ENCODE measurements at regions not wholly inside any gene's neighbourhood (a gene's known extent, or its start where the extent isn't known, plus 50 kb on each side); places are given as distances from the start of the nearest gene placed in this dataset.
A peak's percentile ranks its signal among the peaks of the same experiment; 100 is the strongest.
"Not testable (repeated sequence)": the region's sequence is repeated elsewhere in the genome, so short reads cannot be mapped to it uniquely, and the experiment has no call there.

DNA sequence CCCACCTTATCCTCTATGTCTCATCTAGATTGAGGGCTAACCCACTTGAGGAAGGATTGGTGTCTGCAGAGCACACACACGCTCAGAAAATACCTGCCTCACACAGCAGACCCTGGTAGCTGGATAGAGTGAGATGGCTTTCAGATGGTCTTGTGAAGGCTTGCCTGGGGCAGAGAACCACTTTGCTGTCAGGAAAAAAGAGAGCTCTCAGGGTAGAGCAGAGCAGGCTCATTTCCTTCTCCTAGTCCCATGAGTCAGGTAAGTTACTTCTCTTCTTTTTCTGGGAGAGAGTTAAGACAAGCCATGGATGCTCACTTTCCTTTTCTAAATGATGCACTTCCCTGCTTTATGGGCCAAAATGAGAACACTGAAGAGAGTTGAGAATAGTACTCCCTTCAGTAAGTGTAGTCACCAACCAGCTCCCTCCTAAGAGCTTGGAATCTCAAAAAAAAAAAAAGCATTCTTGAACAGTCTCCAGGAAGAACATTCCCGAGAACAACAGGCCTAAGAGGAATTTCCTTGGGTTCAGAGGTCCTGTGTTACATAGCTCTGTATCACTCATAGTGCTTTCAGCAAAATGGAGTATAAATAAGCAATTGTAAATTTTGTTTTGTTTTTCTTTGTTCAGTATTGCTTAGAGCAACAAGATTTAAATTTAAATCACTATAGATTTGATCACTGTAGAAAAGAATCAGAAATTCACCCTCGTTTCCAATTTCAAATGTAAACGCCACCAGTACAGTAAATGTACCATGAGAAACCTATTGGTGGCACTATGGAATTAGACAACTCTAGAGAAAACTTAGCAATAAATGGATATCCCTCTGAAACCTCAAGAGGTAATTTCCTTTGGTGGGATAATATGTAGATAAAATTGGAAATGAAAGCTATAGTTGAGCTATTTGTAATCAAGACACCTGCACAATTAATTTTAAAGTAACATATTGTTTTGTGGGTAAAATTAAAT is 530.3 kb downstream of the RFPL4B start:
- intact Hi-C loops (cut with DNase I, micrococcal nuclease), result no loop called here
- Mint-ChIP-seq H3K4me1 (no peaks in the 10 kb centered on the region), H3K36me3 (ENCODE audit: low read depth) (no peaks in the 10 kb centered on the region), H3K27me3 (no peaks in the 10 kb centered on the region), H3K9me3 (ENCODE audit: low read depth) (peaks cover 2% of the 10 kb centered on the region), H3K27ac (no peak overlapping the region), H3K4me3 (no peak overlapping the region)
- CTCF ChIA-PET, result interaction anchor here (0.6 kb wide), 1 partner anchor 429 kb away, joined by 3 read pairs; no protein-coding TSS in a partner anchor
- DNase-seq, result no peak
- POLR2A ChIA-PET, result no interaction called here
- ATAC-seq, result no peak

DNA sequence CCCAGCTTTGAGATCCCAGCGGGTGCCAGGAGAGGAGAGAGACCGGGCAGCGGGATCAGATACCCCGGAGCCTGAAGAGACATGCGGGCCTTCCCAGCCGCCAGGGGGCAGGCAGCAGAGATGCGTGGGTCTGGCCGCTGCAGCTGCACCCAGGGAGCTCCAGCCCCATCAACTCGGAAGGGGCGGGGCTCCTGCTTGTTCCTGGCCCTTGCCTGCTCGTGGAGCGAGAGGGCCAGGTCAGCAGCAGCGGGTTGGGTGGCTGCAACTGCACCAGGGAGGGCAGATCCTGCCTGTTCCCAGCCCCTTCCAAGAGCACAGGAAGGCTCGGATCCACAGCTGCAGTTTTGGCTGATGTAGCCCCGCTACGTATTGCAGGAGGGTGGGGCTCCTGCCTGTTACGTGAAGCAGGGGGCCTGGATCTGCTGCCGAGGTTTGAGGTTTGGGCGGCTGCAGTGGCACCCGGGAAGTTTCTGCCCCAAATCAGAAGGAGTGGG is 532.8 kb downstream of the RFPL4B start:
- Mint-ChIP-seq H3K4me1 (no peaks in the 10 kb centered on the region), H3K27me3 (no peaks in the 10 kb centered on the region), H3K9me3 (ENCODE audit: low read depth) (peaks cover 3% of the 10 kb centered on the region), H3K27ac (no peak overlapping the region), H3K4me3 (no peak overlapping the region), H3K36me3 (ENCODE audit: low read depth) (no peaks in the 10 kb centered on the region)
- ChIA-PET POLR2A (no interaction called here), CTCF (no interaction called here)
- ATAC-seq (peak; percentile 51), DNase-seq (peak; percentile 42)
- intact Hi-C loops (cut with DNase I, micrococcal nuclease), result no loop called here

DNA sequence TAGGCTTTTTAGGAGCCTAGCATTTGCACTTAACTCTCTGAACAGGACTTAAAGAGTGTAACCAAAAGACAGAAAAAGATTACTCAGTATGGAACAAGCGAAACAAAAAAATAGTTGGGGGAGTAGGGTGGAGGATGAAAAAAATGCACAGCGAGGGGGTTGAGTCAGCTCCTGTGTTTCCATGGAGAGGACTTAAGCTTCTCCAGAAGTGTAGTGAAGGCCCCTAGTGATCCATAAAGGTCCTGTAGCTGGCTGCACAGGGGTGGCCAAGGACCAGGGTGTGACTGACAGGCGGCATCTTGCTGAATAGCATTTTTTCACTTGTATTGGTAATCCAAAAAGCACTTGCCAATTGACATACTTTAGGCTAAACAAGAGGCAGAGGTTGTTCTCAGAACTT is 533.9 kb downstream of the RFPL4B start:
- intact Hi-C loops (cut with DNase I, micrococcal nuclease), result no loop called here
- CTCF ChIA-PET, result no interaction called here
- H3K9me3 Mint-ChIP-seq (ENCODE audit: low read depth), result peaks cover 3% of the 10 kb centered on the region
- POLR2A ChIA-PET, result no interaction called here
- no peak for ATAC-seq
- no peak overlapping the region for H3K4me3 Mint-ChIP-seq
- no peaks in the 10 kb centered on the region for H3K36me3 Mint-ChIP-seq (ENCODE audit: low read depth)
- H3K4me1 Mint-ChIP-seq, result no peaks in the 10 kb centered on the region
- no peak overlapping the region for H3K27ac Mint-ChIP-seq
- no peak for DNase-seq
- no peaks in the 10 kb centered on the region for H3K27me3 Mint-ChIP-seq

DNA sequence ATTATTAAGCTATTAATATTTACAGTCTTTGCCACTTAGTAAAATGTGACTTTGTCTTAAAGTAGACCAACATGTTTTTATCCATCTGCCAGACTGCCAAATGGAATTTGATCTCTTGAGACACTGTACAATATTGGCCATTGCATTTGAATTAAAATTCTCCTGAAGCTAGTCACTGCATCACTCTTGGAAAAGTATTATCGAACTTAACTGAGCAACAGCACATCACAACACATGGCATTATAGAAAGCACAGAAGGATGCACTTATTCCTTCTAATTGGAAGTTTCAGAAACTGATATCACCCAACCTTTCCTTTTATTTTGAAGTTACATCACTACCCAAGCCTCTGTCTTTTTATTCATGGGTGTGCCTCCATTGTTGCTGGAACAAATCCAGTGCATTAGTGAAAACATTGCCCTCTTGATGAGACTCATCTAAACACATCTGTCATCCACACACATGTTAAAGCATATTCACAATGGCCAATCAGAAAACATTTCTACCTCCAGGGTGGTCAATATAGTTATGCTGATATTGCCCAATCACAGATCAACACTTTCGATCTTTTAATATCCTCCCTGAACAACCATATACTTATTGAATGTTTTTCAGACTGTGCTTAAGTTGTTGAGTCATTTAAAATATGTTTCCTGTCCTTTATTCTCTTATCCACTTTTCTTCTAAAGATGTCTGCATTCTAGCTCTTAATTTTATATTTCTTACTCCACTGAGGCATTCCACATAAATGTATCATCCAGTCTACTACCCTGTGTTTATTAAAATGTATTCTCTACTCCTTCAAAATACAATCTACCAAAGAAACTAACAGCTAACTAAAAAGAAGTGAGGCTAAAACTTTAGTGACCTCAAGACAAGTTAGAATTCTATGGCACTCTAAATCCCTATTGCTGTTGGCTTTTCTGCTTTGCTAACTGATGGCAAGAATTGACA is 535.0 kb downstream of the RFPL4B start:
- CTCF ChIA-PET, result interaction anchor here (0.6 kb wide), 1 partner anchor 688 kb away, joined by 3 read pairs; no protein-coding TSS in a partner anchor
- no peak overlapping the region for H3K4me3 Mint-ChIP-seq
- DNase-seq (no peak), ATAC-seq (no peak)
- H3K36me3 Mint-ChIP-seq (ENCODE audit: low read depth), result no peaks in the 10 kb centered on the region
- H3K27me3 Mint-ChIP-seq, result no peaks in the 10 kb centered on the region
- intact Hi-C loops (cut with DNase I, micrococcal nuclease), result no loop called here
- H3K27ac Mint-ChIP-seq, result no peak overlapping the region
- H3K4me1 Mint-ChIP-seq, result no peaks in the 10 kb centered on the region
- H3K9me3 Mint-ChIP-seq (ENCODE audit: low read depth), result peaks cover 3% of the 10 kb centered on the region
- POLR2A ChIA-PET, result no interaction called here

DNA sequence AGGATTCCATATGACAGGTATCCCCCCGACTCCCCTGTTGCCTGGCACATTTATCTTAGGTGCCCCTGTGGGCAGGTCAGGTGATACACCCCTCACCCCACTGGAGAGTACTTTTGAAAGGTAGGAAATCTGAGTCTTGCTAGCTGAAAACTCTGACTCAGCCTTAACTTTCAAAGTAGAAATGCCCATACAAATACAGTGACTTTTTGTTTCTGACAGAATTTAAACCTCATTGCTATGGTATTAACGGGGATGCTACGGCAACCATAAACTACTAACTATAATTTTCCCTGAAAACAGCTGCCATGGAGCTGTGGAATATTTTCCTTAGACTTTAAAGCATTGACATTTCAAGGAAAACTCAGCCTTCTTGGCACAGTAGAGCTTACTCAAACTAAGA is 536.0 kb downstream of the RFPL4B start:
- ChIA-PET POLR2A (no interaction called here), CTCF (no interaction called here)
- H3K4me1 Mint-ChIP-seq, result no peaks in the 10 kb centered on the region
- ATAC-seq (no peak), DNase-seq (no peak)
- intact Hi-C loops (cut with DNase I, micrococcal nuclease), result no loop called here
- no peaks in the 10 kb centered on the region for H3K36me3 Mint-ChIP-seq (ENCODE audit: low read depth)
- H3K27me3 Mint-ChIP-seq, result no peaks in the 10 kb centered on the region
- no peak overlapping the region for H3K4me3 Mint-ChIP-seq
- H3K27ac Mint-ChIP-seq, result no peak overlapping the region
- peaks cover 3% of the 10 kb centered on the region for H3K9me3 Mint-ChIP-seq (ENCODE audit: low read depth)

DNA sequence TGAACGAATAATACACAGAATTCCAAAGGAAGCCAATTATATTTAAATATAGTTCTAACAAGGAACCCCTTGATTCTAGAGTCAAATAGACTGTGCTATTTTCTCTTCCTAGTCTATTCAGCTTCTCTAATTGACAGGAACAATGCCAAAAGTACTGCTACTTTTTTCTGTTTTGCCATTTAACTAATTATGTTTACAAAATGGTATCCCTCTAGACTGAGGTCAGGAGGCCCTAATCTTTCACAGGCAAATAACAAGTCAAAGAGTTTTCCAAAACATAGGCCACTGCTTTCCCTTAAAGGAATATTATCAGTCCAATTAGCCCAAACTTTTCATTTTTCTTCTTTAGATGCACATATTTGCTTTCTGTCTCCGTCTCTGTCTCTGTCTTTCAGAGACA is 539.3 kb downstream of the RFPL4B start:
- H3K9me3 Mint-ChIP-seq (ENCODE audit: low read depth), result peaks cover 3% of the 10 kb centered on the region

DNA sequence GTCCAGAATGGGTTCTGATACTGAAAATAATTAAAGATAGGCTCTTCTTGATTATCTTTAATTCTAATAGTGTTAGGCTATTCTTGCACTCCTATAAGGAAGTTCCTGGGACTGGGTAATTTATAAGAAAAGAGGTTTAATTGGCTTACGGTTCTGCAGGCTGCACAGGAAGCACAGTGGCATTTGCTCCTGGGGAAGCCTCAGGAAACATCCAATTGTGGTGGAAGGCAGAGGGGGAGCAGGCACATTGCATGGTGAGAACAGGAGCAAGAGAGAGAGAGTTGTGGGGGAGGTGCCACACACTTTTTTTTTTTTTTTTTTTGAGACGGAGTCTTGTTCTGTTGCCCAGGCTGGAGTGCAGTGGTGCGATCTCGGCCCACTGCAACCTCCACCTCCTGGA is 540.3 kb downstream of the RFPL4B start:
- intact Hi-C loops (cut with DNase I, micrococcal nuclease); H3K36me3 Mint-ChIP-seq (ENCODE audit: low read depth); H3K4me1 Mint-ChIP-seq: not testable (repeated sequence)

More for the DNA sequence above, 539.3 kb downstream of the RFPL4B start:
- intact Hi-C loops (cut with DNase I, micrococcal nuclease), result no loop called here
- CTCF ChIA-PET, result no interaction called here
- DNase-seq, result no peak
- POLR2A ChIA-PET, result no interaction called here
- no peaks in the 10 kb centered on the region for H3K27me3 Mint-ChIP-seq
- H3K27ac Mint-ChIP-seq, result no peak overlapping the region
- H3K4me1 Mint-ChIP-seq, result no peaks in the 10 kb centered on the region
- no peaks in the 10 kb centered on the region for H3K36me3 Mint-ChIP-seq (ENCODE audit: low read depth)
- no peak for ATAC-seq
- no peak overlapping the region for H3K4me3 Mint-ChIP-seq

DNA sequence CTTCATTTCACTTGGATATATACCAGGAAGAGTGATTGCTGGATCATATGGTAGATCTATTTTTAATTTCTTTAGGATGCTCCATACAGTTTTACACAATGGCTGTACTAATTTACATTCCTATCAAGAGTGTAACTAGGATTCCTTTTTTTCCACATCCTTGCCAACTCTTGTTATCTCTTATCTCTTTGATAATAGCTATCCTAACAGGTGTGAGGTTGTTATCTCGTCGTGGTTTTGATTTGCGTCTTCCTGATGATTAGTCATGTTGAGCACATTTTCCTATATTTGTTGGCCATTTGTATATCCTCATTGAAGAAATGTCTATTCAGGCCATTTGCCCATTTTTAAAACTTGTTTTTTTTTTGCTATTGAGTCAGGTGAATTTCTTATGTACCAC is 552.4 kb downstream of the RFPL4B start:
- no peak for ATAC-seq
- POLR2A ChIA-PET, result no interaction called here

More for the DNA sequence above, 540.3 kb downstream of the RFPL4B start:
- DNase-seq; POLR2A ChIA-PET; ATAC-seq; CTCF ChIA-PET; H3K4me3 Mint-ChIP-seq; H3K9me3 Mint-ChIP-seq (ENCODE audit: low read depth); H3K27ac Mint-ChIP-seq; H3K27me3 Mint-ChIP-seq: not testable (repeated sequence)

DNA sequence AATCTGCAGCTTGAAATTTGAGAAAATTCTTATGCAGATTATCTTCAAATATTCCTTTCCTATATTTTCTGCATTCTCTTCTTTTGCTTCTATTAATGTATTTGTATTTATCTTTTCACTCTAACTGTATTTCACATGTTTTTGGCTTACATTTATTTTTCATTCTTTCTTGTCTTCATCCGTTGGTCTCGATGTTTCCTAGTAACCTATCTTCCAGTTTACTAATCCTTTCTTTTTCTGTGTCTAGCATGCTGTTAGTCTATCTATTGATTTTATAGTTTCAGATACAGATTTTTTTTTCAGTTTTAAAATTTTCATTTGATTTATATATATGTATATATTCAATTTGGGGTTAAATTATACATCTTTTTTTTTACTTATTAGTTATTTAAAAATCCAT is 556.2 kb downstream of the RFPL4B start:
- ChIA-PET POLR2A (no interaction called here), CTCF (no interaction called here)
- Mint-ChIP-seq H3K4me3 (no peak overlapping the region), H3K27me3 (no peaks in the 10 kb centered on the region), H3K36me3 (ENCODE audit: low read depth) (no peaks in the 10 kb centered on the region), H3K9me3 (ENCODE audit: low read depth) (peaks cover 9% of the 10 kb centered on the region), H3K4me1 (no peaks in the 10 kb centered on the region), H3K27ac (no peak overlapping the region)
- no peak for ATAC-seq
- no peak for DNase-seq
- intact Hi-C loops (cut with DNase I, micrococcal nuclease), result no loop called here

More for the DNA sequence above, 552.4 kb downstream of the RFPL4B start:
- DNase-seq, result no peak
- H3K4me1 Mint-ChIP-seq, result no peaks in the 10 kb centered on the region
- H3K36me3 Mint-ChIP-seq (ENCODE audit: low read depth), result no peaks in the 10 kb centered on the region
- H3K4me3 Mint-ChIP-seq, result no peak overlapping the region
- CTCF ChIA-PET, result no interaction called here
- H3K27ac Mint-ChIP-seq, result no peak overlapping the region
- intact Hi-C loops (cut with DNase I, micrococcal nuclease), result no loop called here
- H3K9me3 Mint-ChIP-seq (ENCODE audit: low read depth), result peaks cover 6% of the 10 kb centered on the region
- no peaks in the 10 kb centered on the region for H3K27me3 Mint-ChIP-seq

DNA sequence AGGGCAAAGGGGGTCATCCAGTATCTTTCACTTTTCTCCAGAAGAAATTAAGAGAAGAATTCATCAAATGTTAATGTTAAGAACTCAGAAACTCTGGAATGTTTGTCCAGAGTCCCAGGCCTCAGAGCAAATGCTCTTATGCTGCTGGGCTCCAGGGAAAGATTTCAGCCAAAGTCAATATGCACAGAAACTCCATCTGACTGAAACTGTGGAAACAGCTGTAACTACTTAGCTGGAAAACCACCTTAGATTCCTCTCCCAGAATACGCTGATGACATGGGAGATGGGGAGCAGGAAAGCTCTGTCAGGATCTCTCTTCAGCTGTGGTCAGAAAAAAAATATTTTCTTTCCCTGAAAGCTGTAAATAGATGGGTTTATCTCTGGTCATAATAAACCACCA is 559.6 kb downstream of the RFPL4B start:
- Mint-ChIP-seq H3K36me3 (ENCODE audit: low read depth) (no peaks in the 10 kb centered on the region), H3K27me3 (no peaks in the 10 kb centered on the region), H3K4me3 (no peak overlapping the region), H3K4me1 (no peaks in the 10 kb centered on the region), H3K9me3 (ENCODE audit: low read depth) (peaks cover 5% of the 10 kb centered on the region), H3K27ac (no peak overlapping the region)
- CTCF ChIA-PET, result no interaction called here
- POLR2A ChIA-PET, result no interaction called here
- intact Hi-C loops (cut with DNase I, micrococcal nuclease), result no loop called here
- DNase-seq (no peak), ATAC-seq (no peak)

DNA sequence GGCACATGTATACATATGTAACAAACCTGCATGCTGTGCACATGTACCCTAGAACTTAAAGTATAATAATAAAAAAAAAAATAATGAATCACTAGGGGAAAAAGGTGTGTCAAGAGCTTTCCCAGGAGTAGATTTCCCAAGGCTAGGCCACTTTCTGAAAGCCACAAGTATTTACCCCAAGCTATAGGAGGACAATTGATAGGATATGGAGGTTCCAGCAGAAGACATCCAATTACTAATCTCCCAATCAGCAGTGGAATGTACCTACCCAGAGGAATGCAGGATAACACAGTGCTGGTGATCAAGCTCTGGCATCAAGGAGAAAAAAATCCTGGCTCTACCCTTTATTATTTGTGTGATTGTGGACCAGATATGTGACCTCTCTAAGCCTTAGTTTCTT is 562.7 kb downstream of the RFPL4B start:
- intact Hi-C loops (cut with DNase I, micrococcal nuclease), result no loop called here
- DNase-seq, result no peak
- H3K4me1 Mint-ChIP-seq, result no peaks in the 10 kb centered on the region
- no peaks in the 10 kb centered on the region for H3K27me3 Mint-ChIP-seq
- CTCF ChIA-PET, result no interaction called here
- H3K36me3 Mint-ChIP-seq (ENCODE audit: low read depth), result no peaks in the 10 kb centered on the region
- H3K9me3 Mint-ChIP-seq (ENCODE audit: low read depth), result peaks cover 5% of the 10 kb centered on the region
- no peak for ATAC-seq
- POLR2A ChIA-PET, result no interaction called here
- no peak overlapping the region for H3K27ac Mint-ChIP-seq
- H3K4me3 Mint-ChIP-seq, result no peak overlapping the region

DNA sequence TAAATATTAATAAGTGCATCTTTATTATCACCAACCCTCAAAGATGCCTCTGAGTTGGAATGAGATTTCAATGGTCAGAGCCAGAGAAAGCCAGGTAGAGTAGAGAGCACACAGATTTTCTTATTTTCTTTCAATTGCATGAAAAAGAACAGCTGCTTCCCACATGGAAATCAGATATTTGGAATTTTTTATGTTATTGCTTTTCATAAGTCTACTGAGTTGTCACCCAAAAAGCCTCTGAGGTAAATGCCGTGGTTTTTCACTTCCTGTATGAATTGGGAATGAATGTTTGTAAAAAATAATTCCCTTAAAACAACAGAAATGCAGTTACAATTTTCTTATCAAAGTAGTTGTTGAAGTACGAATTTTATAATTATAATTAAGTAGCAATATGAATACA is 563.1 kb downstream of the RFPL4B start:
- H3K27ac Mint-ChIP-seq, result no peak overlapping the region
- no peak for ATAC-seq
- peaks cover 4% of the 10 kb centered on the region for H3K9me3 Mint-ChIP-seq (ENCODE audit: low read depth)
- ChIA-PET CTCF (no interaction called here), POLR2A (no interaction called here)
- no peaks in the 10 kb centered on the region for H3K36me3 Mint-ChIP-seq (ENCODE audit: low read depth)
- DNase-seq, result no peak
- no peaks in the 10 kb centered on the region for H3K27me3 Mint-ChIP-seq
- intact Hi-C loops (cut with DNase I, micrococcal nuclease), result no loop called here
- H3K4me1 Mint-ChIP-seq, result no peaks in the 10 kb centered on the region
- no peak overlapping the region for H3K4me3 Mint-ChIP-seq

Measured in activated CD4-positive, alpha-beta T cell treated with anti-CD3 and anti-CD28 coated beads for 36 hours (primary cell).